Right atrium auricular region (tissue), 2 donors: ENCODE measurements at regions not wholly inside any gene's neighbourhood (a gene's known extent, or its start where the extent isn't known, plus 50 kb on each side); places are given as distances from the start of the nearest gene placed in this dataset.

ENCODE experiments used
- DNase-seq: peaks from one replicate; pipeline ENCODE4 v3.0.0-alpha.2; 2019; ENCODE audit warnings: low spot score
- H3K27ac ChIP-seq, 2 donors: fragments of 200-600 bp; sonication (generic); 1 replicate in 1 of 2; 2 replicates in 1 of 2; pipeline ENCODE4 v1.5.1; 2016 to 2019
- H3K27me3 ChIP-seq, 2 donors: fragments of 200-600 bp; sonication (generic); one replicate each; pipeline versions ENCODE4 v1.5.1 to v1.6.0; 2017 to 2019
- H3K36me3 ChIP-seq: fragments of 200-600 bp; sonication (generic); one replicate; pipeline ENCODE4 v1.5.1; 2016
- H3K4me1 ChIP-seq, 2 donors: fragments of 200-600 bp; sonication (generic); one replicate each; pipeline versions ENCODE4 v1.5.1 to v1.6.0; 2017 to 2019
- H3K4me3 ChIP-seq, 2 donors: fragments of 200-600 bp; sonication (generic); 1 replicate in 1 of 2; 2 replicates in 1 of 2; pipeline ENCODE4 v1.5.1; 2017 to 2019; ENCODE audit warnings: mild to moderate bottlenecking in 1 of 2, moderate library complexity in 1 of 2
- H3K9me3 ChIP-seq, 2 donors: fragments of 200-600 bp; sonication (generic); one replicate each; pipeline ENCODE4 v1.5.1; 2019
- TF ChIP-seq, protein P1 (sequence below), 2 donors: fragments of 200-600 bp; sonication (generic); IDR thresholded peaks; one replicate each; pipeline ENCODE4 v1.5.1; 2019; ENCODE audit warnings: antibody characterized with exemption in 2 of 2

DNA sequence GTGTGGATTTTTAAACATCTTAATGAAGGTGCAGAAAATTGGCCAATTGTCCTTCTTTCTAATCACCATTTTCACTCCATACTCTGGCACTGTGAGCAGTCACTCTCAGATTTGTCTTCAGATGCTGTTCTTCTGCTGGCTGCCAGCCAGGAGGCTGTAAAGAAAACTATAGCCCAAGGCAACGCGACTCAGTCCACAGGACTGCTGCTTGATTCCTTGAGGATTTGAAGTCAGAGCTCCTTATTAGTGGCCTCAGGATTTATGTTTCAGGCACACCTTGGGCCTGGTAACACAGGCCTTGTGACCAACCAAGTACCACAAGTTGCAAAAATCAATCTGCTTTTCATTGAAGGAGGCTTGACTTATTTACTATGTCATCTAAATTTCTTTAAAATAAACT lies 342.6 kb downstream of the GPM6A start:
- Histone ChIP-seq H3K4me3 (no peak overlapping the region), H3K27me3 (no peaks in the 10 kb centered on the region), H3K36me3 (no peaks in the 10 kb centered on the region), H3K4me1 (no peaks in the 10 kb centered on the region), H3K27ac (no peak overlapping the region), H3K9me3 (no peaks in the 10 kb centered on the region)
- no peak for DNase-seq
- TF ChIP-seq, protein P1, sequence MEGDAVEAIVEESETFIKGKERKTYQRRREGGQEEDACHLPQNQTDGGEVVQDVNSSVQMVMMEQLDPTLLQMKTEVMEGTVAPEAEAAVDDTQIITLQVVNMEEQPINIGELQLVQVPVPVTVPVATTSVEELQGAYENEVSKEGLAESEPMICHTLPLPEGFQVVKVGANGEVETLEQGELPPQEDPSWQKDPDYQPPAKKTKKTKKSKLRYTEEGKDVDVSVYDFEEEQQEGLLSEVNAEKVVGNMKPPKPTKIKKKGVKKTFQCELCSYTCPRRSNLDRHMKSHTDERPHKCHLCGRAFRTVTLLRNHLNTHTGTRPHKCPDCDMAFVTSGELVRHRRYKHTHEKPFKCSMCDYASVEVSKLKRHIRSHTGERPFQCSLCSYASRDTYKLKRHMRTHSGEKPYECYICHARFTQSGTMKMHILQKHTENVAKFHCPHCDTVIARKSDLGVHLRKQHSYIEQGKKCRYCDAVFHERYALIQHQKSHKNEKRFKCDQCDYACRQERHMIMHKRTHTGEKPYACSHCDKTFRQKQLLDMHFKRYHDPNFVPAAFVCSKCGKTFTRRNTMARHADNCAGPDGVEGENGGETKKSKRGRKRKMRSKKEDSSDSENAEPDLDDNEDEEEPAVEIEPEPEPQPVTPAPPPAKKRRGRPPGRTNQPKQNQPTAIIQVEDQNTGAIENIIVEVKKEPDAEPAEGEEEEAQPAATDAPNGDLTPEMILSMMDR (IDR thresholded peaks at IDR 0.05) = no peak

DNA sequence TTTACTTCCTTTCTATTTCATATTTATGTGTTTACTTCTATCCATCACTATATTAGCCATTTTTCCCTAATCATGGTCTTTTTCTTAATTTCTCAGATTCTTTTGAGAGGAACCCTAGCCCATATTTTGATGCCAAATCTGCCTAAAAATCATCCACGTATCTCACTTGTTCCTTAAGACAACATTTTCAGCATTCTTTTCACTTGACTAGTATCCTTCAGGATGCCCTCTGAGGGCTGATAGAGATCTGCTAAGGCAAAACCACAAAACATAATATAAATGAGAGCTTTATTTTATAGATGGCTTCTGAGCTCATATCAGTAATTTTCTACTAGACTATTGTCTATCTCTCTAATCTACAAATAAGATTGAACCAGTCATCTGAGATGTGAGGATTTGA lies 341.9 kb downstream of the GPM6A start:
- no peaks in the 10 kb centered on the region for H3K36me3 ChIP-seq
- H3K4me1 ChIP-seq = no peaks in the 10 kb centered on the region
- TF ChIP-seq, protein P1 (IDR thresholded peaks at IDR 0.05) = no peak
- DNase-seq = no peak
- no peak overlapping the region for H3K4me3 ChIP-seq
- H3K27me3 ChIP-seq = no peaks in the 10 kb centered on the region
- H3K9me3 ChIP-seq = no peaks in the 10 kb centered on the region
- no peak overlapping the region for H3K27ac ChIP-seq

DNA sequence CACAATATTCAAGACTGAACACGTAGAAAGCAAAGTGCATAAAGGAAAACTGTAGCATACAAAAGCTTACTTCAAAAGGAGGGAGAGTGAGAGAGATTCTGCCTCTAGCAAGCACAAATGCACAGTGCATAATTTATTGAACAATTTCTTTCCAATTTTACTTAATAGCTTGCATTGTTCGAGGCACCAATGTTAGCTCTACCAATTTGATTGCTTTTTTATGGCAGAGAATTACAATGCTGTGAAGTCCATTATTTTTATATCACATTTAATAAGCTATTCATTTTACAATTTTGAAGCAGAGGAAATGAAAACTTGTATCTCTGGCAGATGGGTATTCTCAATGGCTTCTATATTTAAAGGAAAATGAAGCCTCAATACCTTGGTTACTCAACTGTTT lies 331.7 kb downstream of the GPM6A start:
- Histone ChIP-seq H3K9me3 (no peaks in the 10 kb centered on the region), H3K4me1 (no peaks in the 10 kb centered on the region), H3K4me3 (no peak overlapping the region), H3K36me3 (no peaks in the 10 kb centered on the region), H3K27ac (no peak overlapping the region), H3K27me3 (no peaks in the 10 kb centered on the region)
- TF ChIP-seq, protein P1 (IDR thresholded peaks at IDR 0.05) = no peak
- no peak for DNase-seq

DNA sequence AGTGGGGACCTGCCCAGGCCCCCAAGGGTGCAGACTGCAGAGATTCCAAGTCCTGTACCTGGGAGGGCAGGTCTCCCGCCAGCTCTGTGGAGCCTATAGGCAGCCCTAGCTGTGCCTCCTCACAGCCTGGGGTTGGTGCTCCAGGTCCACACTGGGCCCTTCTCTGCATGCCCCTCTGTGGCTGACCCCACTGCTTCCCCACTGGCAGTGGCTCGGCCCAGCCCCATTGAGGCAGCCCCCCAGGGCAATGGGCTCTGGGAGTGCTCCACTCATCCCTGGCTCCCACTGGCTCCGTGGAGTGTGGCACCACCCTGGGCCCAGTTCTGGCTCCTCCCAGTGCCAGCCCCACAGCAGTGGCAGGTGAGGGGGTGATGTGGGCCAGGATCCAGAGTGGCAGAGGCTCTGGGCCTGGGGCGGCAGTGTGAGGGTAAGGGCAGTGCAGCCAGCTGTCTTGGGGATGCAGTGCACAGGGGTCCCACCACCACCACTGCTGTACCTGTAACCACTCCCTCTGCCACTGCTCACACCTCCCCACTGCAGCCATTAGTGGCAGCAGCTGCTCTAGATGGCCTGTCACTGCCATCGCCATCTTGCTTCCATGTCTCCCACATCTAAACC lies 312.2 kb downstream of the GPM6A start:
- no peak for DNase-seq

DNA sequence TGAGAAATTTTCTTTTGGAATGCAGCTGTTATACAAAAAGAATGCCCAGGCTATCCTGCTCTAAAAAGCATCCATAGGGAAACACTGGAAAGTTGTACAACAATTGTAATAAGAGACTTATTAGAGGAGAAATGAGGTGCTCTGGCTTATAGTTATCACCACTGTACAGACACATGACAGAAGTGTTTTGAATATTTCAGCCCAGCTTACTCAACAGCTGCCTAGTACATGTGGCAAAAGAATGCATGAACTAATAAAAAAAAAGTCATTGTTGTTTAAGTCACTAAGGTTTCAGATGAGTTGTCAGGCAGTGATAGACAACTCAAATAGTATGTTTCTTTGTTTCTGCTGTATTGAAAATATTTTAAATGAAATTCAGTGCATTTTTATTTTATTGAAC lies 307.7 kb downstream of the GPM6A start:
- H3K9me3 ChIP-seq = no peaks in the 10 kb centered on the region
- H3K27ac ChIP-seq = no peak overlapping the region
- H3K27me3 ChIP-seq = no peaks in the 10 kb centered on the region
- H3K4me3 ChIP-seq = no peak overlapping the region
- H3K4me1 ChIP-seq = no peaks in the 10 kb centered on the region
- TF ChIP-seq, protein P1 (IDR thresholded peaks at IDR 0.05) = no peak
- H3K36me3 ChIP-seq = no peaks in the 10 kb centered on the region
- DNase-seq = no peak

More for the DNA sequence above, 312.2 kb downstream of the GPM6A start:
- Histone ChIP-seq H3K36me3 (no peaks in the 10 kb centered on the region), H3K4me3 (no peak overlapping the region), H3K9me3 (no peaks in the 10 kb centered on the region), H3K27ac (no peak overlapping the region), H3K27me3 (no peaks in the 10 kb centered on the region), H3K4me1 (no peaks in the 10 kb centered on the region)
- TF ChIP-seq, protein P1 (IDR thresholded peaks at IDR 0.05) = no peak

DNA sequence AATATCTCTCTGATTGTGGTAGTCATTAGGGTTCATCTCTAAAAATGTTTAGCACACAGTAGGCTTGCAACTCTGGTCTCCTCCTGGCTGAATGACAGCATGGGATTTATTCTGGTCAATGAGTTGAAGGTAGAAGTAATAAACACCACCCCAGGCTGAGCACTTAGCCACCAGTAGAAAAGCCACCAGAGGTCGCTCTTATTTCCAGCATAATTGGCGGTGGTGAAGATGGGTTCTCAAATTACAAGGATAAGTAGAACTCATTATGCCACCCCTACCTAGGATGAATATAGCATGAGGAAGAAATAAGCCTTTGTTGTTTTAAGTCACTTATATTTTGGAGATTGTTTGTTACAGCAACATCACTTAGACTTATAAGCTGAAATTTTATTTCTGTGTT lies 302.7 kb downstream of the GPM6A start:
- H3K27me3 ChIP-seq = no peaks in the 10 kb centered on the region
- H3K4me3 ChIP-seq = no peak overlapping the region
- H3K9me3 ChIP-seq = no peaks in the 10 kb centered on the region
- TF ChIP-seq, protein P1 (IDR thresholded peaks at IDR 0.05) = no peak
- no peaks in the 10 kb centered on the region for H3K4me1 ChIP-seq
- no peak for DNase-seq
- no peaks in the 10 kb centered on the region for H3K36me3 ChIP-seq
- no peak overlapping the region for H3K27ac ChIP-seq
